Keratinocyte (primary cell): ENCODE measurements at regions not wholly inside any gene's neighbourhood (a gene's known extent, or its start where the extent isn't known, plus 50 kb on each side); places are given as distances from the start of the nearest gene placed in this dataset.

Experiments
- DNase-seq: peaks from one replicate; pipeline ENCODE4 v3.0.0-alpha.2; 2011; ENCODE audit warnings: low read depth, missing footprints, low spot score
- FAIRE-seq: peaks from 2 replicates; lab custom pipeline; 2011; peaks lifted over from hg19 to GRCh38; lab: Jason Lieb, UNC
- H2AFZ ChIP-seq: 2 replicates; pipeline ENCODE4 v1.6.0; 2012; ENCODE audit warnings: low read length, control low read depth, inconsistent platforms; ENCODE audit not compliant: control insufficient read depth
- H3K27ac ChIP-seq: 2 replicates; pipeline ENCODE4 v1.5.1; 2011; ENCODE audit warnings: low read length; ENCODE audit not compliant: control insufficient read depth, insufficient read depth
- H3K27me3 ChIP-seq: 3 replicates; pipeline ENCODE4 v1.6.0; 2011; ENCODE audit warnings: low read length; ENCODE audit not compliant: control insufficient read depth, insufficient read depth; ENCODE audit errors: extremely low read depth
- H3K36me3 ChIP-seq, 2 experiments: 2 replicates in 1 of 2; 3 replicates in 1 of 2; pipeline ENCODE4 v1.5.1; 2011; ENCODE audit warnings: low read length in 2 of 2, mild to moderate bottlenecking in 1 of 2; ENCODE audit not compliant: control insufficient read depth in 2 of 2, insufficient read depth in 2 of 2; ENCODE audit errors: extremely low read depth in 1 of 2
- H3K4me1 ChIP-seq: 3 replicates; pipeline ENCODE4 v1.5.1; 2011; ENCODE audit warnings: low read length; ENCODE audit not compliant: control insufficient read depth, insufficient read depth; ENCODE audit errors: extremely low read depth
- H3K4me2 ChIP-seq: 3 replicates; pipeline ENCODE4 v1.6.0; 2011; ENCODE audit warnings: low read depth, low read length; ENCODE audit not compliant: control insufficient read depth, insufficient read depth; ENCODE audit errors: extremely low read depth
- H3K4me3 ChIP-seq, 3 experiments: fragments of 200-600 bp in 1 of 3; sonication (generic) in 1 of 3; 2 replicates in 2 of 3; 3 replicates in 1 of 3; pipeline ENCODE4 v1.5.1; 2011 to 2016; ENCODE audit warnings: low read length in 3 of 3, mild to moderate bottlenecking in 3 of 3, control low read depth in 2 of 3, inconsistent platforms in 1 of 3, low read depth in 1 of 3, mixed read lengths in 1 of 3, mixed run types in 1 of 3, moderate library complexity in 1 of 3; ENCODE audit not compliant: control insufficient read depth in 2 of 3, insufficient read depth in 2 of 3; ENCODE audit errors: extremely low read depth in 1 of 3
- H3K79me2 ChIP-seq: 2 replicates; pipeline ENCODE4 v1.6.0; 2012; ENCODE audit warnings: low read length; ENCODE audit not compliant: control insufficient read depth, insufficient read depth
- H3K9ac ChIP-seq: 3 replicates; pipeline ENCODE4 v1.6.0; 2011; ENCODE audit warnings: low read length; ENCODE audit not compliant: control insufficient read depth, insufficient read depth; ENCODE audit errors: extremely low read depth
- H3K9me1 ChIP-seq: 3 replicates; pipeline ENCODE4 v1.6.0; 2011; ENCODE audit warnings: low read length; ENCODE audit not compliant: control insufficient read depth, insufficient read depth; ENCODE audit errors: extremely low read depth
- H3K9me3 ChIP-seq: 2 replicates; pipeline ENCODE4 v1.5.1; 2012; ENCODE audit warnings: low read depth, low read length; ENCODE audit not compliant: control insufficient read depth
- H4K20me1 ChIP-seq: 3 replicates; pipeline ENCODE4 v1.6.0; 2011; ENCODE audit warnings: low read length; ENCODE audit not compliant: control insufficient read depth, insufficient read depth; ENCODE audit errors: extremely low read depth
- CTCF ChIP-seq, 3 experiments: IDR thresholded peaks in 1 of 3; conservative IDR thresholded peaks in 1 of 3; optimal IDR thresholded peaks in 1 of 3; 2 replicates in 2 of 3; 3 replicates in 1 of 3; pipeline versions ENCODE3 to v1.5.1; 2011; ENCODE audit warnings: low read length in 3 of 3, mild to moderate bottlenecking in 3 of 3, moderate library complexity in 2 of 3, control low read depth in 1 of 3, inconsistent platforms in 1 of 3; ENCODE audit not compliant: insufficient read depth in 2 of 3; ENCODE audit errors: extremely low read depth in 1 of 3
- EZH2 ChIP-seq: IDR thresholded peaks from one replicate; pipeline ENCODE4 v1.6.1; 2012; ENCODE audit warnings: inconsistent platforms, mild to moderate bottlenecking, low read length, moderate library complexity
- dilution Hi-C: fragments of 300-500 bp; cut with MboI; formaldehyde crosslinking; loops from one replicate; pipeline ENCODE4 v1.7.0; 2020; ENCODE audit warnings: low sequenced_read_pairs; ENCODE audit not compliant: extremely low pct_ligation_motif_present

DNA sequence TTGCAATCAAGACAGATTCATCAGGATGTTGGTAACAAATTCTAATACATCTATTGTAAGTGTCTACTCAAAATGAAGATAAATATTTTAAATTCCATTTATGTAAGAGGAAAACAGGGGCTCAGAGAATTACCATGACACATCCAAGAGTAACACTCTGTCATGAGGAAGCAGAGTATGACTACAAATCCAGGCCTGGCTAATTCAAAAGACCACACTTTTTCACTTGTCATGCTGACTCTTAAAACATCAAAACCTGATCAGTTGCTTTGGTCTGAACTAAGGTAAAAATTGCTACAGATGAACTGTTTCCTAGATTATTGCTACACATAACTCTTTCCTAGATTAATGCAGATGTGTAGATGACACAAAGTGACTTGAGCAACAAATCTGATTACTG is 880.6 kb downstream of the TSN start:
- H3K27ac ChIP-seq, result no peak overlapping the region
- TF ChIP-seq EZH2 (no peak), CTCF (optimal IDR thresholded peaks at IDR 0.05 in 1 of 3, IDR thresholded peaks at IDR 0.05 in 1 of 3, conservative IDR thresholded peaks at IDR 0.05 in 1 of 3; ENCODE audit: extremely low read depth in 1 of 3, insufficient read depth in 2 of 3, low read length in 3 of 3) (no peak)
- FAIRE-seq (no peak), DNase-seq (no peak)
- H3K4me2 ChIP-seq, result no peak overlapping the region
- H3K9me1 ChIP-seq, result no peaks in the 10 kb centered on the region
- H3K27me3 ChIP-seq, result no peaks in the 10 kb centered on the region
- H3K4me1 ChIP-seq, result peaks cover 5% of the 10 kb centered on the region
- no peaks in the 10 kb centered on the region for H3K36me3 ChIP-seq
- no peak overlapping the region for H2AFZ ChIP-seq
- H3K4me3 ChIP-seq, result no peak overlapping the region
- no peaks in the 10 kb centered on the region for H3K9me3 ChIP-seq
- no peak overlapping the region for H3K9ac ChIP-seq
- dilution Hi-C loops, result no loop called here
- no peaks in the 10 kb centered on the region for H3K79me2 ChIP-seq
- no peaks in the 10 kb centered on the region for H4K20me1 ChIP-seq

- H3K27ac ChIP-seq, result no peak overlapping the region
- DNase-seq (no peak), FAIRE-seq (no peak)
- H3K9me1 ChIP-seq, result no peaks in the 10 kb centered on the region
- no peaks in the 10 kb centered on the region for H4K20me1 ChIP-seq
- TF ChIP-seq CTCF (optimal IDR thresholded peaks at IDR 0.05 in 1 of 3, IDR thresholded peaks at IDR 0.05 in 1 of 3, conservative IDR thresholded peaks at IDR 0.05 in 1 of 3; ENCODE audit: extremely low read depth in 1 of 3, insufficient read depth in 2 of 3, low read length in 3 of 3), result no peak
- TF ChIP-seq EZH2, result no peak
- no peak overlapping the region for H3K9ac ChIP-seq
- no peaks in the 10 kb centered on the region for H3K36me3 ChIP-seq
- no peaks in the 10 kb centered on the region for H3K79me2 ChIP-seq
- peaks cover 5% of the 10 kb centered on the region for H3K4me1 ChIP-seq
- H2AFZ ChIP-seq, result no peak overlapping the region
- H3K4me3 ChIP-seq, result no peak overlapping the region
- dilution Hi-C loops, result no loop called here
- H3K9me3 ChIP-seq, result no peaks in the 10 kb centered on the region
- no peaks in the 10 kb centered on the region for H3K27me3 ChIP-seq
- no peak overlapping the region for H3K4me2 ChIP-seq
Observed at GRCh38 chr2:122639176-122639575, 883.7 kb downstream of the TSN start.
